Stimulated activated naive B cell treated with anti-CD40 and anti-IgM and Interleukin-4, amounts not matched to agents 10 μg/mL and 1 μg/mL and 100 μg/mL, for 72 hours (primary cell): ENCODE measurements at regions not wholly inside any gene's neighbourhood (a gene's known extent, or its start where the extent isn't known, plus 50 kb on each side); places are given as distances from the start of the nearest gene placed in this dataset.

Experiments
- ATAC-seq, 2 donors: fragments of 150-1000 bp; cut with Tn5 transposase; replicated peaks; 2 replicates each; pipeline ENCODE4 v1.10.0; 2021; ENCODE audit warnings: moderate library complexity in 1 of 2
- DNase-seq: peaks from one replicate; pipeline ENCODE4 v3.0.0; 2021
- H3K27ac Mint-ChIP-seq: one replicate; pipeline ENCODE4 v1.8.0; 2022; ENCODE audit warnings: mild to moderate bottlenecking, mixed read lengths
- H3K27me3 Mint-ChIP-seq, 2 donors: one replicate each; pipeline ENCODE4 v1.8.0; 2022; ENCODE audit warnings: mixed read lengths in 2 of 2
- H3K36me3 Mint-ChIP-seq, 2 donors: one replicate each; pipeline ENCODE4 v1.8.0; 2022; ENCODE audit warnings: mixed read lengths in 2 of 2, mild to moderate bottlenecking in 1 of 2
- H3K4me1 Mint-ChIP-seq, 2 donors: one replicate each; pipeline ENCODE4 v1.8.0; 2022; ENCODE audit warnings: mixed read lengths in 2 of 2, mild to moderate bottlenecking in 1 of 2
- H3K4me3 Mint-ChIP-seq, 2 donors: one replicate each; pipeline ENCODE4 v1.8.0; 2022; ENCODE audit warnings: mild to moderate bottlenecking in 2 of 2, mixed read lengths in 2 of 2, moderate library complexity in 1 of 2
- H3K9me3 Mint-ChIP-seq, 2 donors: one replicate each; pipeline ENCODE4 v1.8.0; 2022; ENCODE audit warnings: mixed read lengths in 2 of 2, mild to moderate bottlenecking in 1 of 2

GRCh38 chr6:126123226-126123625, 136.9 kb downstream of the TRMT11 start:
- Mint-ChIP-seq H3K9me3 (no peaks in the 10 kb centered on the region), H3K27me3 (no peaks in the 10 kb centered on the region), H3K27ac (no peak overlapping the region), H3K4me3 (no peak overlapping the region), H3K4me1 (no peaks in the 10 kb centered on the region), H3K36me3 (peaks cover 3 to 21% of the 10 kb centered on the region in 2 donors)
- DNase-seq (no peak), ATAC-seq (no peak)

- no peak for ATAC-seq
Observed at GRCh38 chr6:126127659-126128058, 141.3 kb downstream of the TRMT11 start.

DNA sequence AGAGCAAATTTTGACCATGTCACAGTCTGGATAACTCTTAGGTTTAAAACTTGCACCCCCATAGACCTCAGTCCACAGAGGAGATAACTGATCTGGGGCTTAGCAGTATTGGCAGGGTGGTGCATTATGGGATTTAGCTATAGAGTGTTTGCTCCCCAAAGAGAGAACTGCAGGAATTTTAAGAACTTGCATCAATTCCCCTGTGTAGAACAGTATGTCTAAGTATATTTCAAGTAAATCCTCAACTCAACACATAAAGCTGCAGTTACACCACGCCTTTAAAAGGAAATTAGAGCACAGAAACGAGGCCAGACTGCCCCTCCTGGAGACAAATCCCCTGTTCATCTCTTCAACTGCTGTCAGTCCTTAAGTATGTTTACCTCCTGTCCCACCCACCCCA, 144.9 kb downstream of the TRMT11 start:
- no peak overlapping the region for H3K4me3 Mint-ChIP-seq
- H3K27me3 Mint-ChIP-seq: no peaks in the 10 kb centered on the region
- ATAC-seq (no peak), DNase-seq (no peak)
- H3K36me3 Mint-ChIP-seq: peaks cover 32 to 52% of the 10 kb centered on the region in 2 donors
- peaks cover 10 to 15% of the 10 kb centered on the region in 2 donors for H3K9me3 Mint-ChIP-seq
- no peak overlapping the region for H3K27ac Mint-ChIP-seq
- no peaks in the 10 kb centered on the region for H3K4me1 Mint-ChIP-seq

More at GRCh38 chr6:126127659-126128058, 141.3 kb downstream of the TRMT11 start:
- no peak for DNase-seq
- Mint-ChIP-seq H3K36me3 (peaks cover 15 to 35% of the 10 kb centered on the region in 2 donors), H3K4me3 (no peak overlapping the region), H3K27me3 (no peaks in the 10 kb centered on the region), H3K4me1 (no peaks in the 10 kb centered on the region), H3K27ac (no peak overlapping the region), H3K9me3 (peaks cover 0 to 3% of the 10 kb centered on the region in 2 donors)

DNA sequence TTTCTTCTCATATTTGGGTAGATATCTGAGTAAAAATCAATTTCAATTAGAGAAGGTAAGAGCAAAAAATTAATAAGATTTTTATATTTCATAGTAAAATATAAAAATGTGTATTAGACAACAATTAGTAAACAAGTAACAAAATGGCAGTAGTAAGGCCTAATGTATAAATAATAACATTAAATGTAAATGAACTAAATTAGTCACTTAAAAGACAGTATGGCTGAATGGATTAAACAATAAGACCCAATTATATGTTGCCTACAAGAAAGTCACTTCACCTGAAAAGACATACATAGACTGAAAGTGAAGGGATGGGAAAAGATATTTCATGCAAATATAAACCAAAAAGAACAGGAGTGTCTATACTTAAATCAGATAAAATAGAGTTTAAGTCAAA, 147.6 kb downstream of the TRMT11 start:
- H3K27me3 Mint-ChIP-seq: no peaks in the 10 kb centered on the region
- H3K4me1 Mint-ChIP-seq: no peaks in the 10 kb centered on the region
- H3K36me3 Mint-ChIP-seq: peaks cover 30 to 49% of the 10 kb centered on the region in 2 donors
- ATAC-seq: no peak
- no peak for DNase-seq
- H3K4me3 Mint-ChIP-seq: no peak overlapping the region
- peaks cover 14 to 16% of the 10 kb centered on the region in 2 donors for H3K9me3 Mint-ChIP-seq
- H3K27ac Mint-ChIP-seq: no peak overlapping the region

DNA sequence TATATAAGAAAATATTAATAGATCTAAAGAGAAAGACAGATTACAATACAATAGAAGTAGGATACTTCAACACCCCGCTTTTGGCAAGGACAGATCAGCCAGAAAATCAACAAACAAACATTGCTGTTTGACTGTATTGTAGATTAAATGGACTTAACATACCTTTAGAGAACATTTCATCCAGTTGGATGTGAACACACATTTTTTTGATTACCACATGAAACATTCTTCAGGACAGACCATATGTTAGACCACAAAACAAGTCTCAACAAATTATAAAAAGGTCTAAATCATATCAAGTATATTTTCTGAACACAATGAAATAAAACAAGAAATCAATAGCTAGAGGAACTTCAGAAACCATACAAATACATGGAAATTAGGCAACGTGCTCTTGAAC, 148.2 kb downstream of the TRMT11 start:
- DNase-seq: no peak
- H3K27ac Mint-ChIP-seq: no peak overlapping the region
- ATAC-seq: no peak
- H3K4me1 Mint-ChIP-seq: no peaks in the 10 kb centered on the region
- peaks cover 30 to 46% of the 10 kb centered on the region in 2 donors for H3K36me3 Mint-ChIP-seq
- no peak overlapping the region for H3K4me3 Mint-ChIP-seq
- H3K27me3 Mint-ChIP-seq: no peaks in the 10 kb centered on the region
- H3K9me3 Mint-ChIP-seq: peaks cover 14 to 16% of the 10 kb centered on the region in 2 donors

GRCh38 chr6:126140015-126140414, 153.7 kb downstream of the TRMT11 start:
- Mint-ChIP-seq H3K27ac (no peak overlapping the region), H3K4me3 (no peak overlapping the region), H3K36me3 (peaks cover 5 to 14% of the 10 kb centered on the region in 2 donors), H3K9me3 (peaks cover 7 to 10% of the 10 kb centered on the region in 2 donors), H3K4me1 (no peaks in the 10 kb centered on the region), H3K27me3 (no peaks in the 10 kb centered on the region)
- ATAC-seq: no peak
- no peak for DNase-seq

- H3K4me3 Mint-ChIP-seq: no peak overlapping the region
- no peaks in the 10 kb centered on the region for H3K27me3 Mint-ChIP-seq
- peaks cover 0 to 6% of the 10 kb centered on the region in 2 donors for H3K36me3 Mint-ChIP-seq
- H3K4me1 Mint-ChIP-seq: no peaks in the 10 kb centered on the region
- H3K9me3 Mint-ChIP-seq: no peaks in the 10 kb centered on the region
- H3K27ac Mint-ChIP-seq: no peak overlapping the region
- DNase-seq (no peak), ATAC-seq (no peak)
Observed at GRCh38 chr6:126143761-126144251, 157.5 kb downstream of the TRMT11 start.

- peaks cover 0 to 6% of the 10 kb centered on the region in 2 donors for H3K36me3 Mint-ChIP-seq
- H3K4me1 Mint-ChIP-seq: no peaks in the 10 kb centered on the region
Observed at GRCh38 chr6:126145351-126145750, 159.0 kb downstream of the TRMT11 start.

DNA sequence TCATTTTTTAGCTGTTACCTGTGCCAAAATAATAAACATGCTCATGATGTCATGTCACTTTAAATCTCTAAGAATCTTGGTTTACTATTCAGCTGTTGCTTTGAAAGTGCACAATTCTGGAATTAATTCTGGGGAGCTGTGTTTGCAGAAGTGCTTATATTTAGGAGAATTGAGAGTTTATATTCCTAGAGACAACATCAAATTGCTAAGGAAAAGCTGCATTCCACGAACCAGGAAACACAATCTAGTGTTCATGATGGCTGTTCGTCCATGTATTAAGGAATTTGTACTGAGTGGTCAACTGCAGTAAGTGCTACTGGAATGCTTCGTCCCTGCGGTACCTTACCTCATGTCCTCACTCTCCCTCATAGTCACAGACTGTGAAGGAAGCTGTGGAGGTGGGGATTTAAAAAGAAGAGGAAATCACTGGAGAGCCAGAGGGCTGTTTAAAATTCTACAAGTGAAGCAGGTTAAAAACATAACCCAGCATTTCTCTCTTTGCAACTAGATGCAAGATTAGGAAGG, 161.0 kb downstream of the TRMT11 start:
- no peak overlapping the region for H3K27ac Mint-ChIP-seq
- DNase-seq (no peak), ATAC-seq (no peak)
- no peaks in the 10 kb centered on the region for H3K9me3 Mint-ChIP-seq
- no peak overlapping the region for H3K4me3 Mint-ChIP-seq
- no peaks in the 10 kb centered on the region for H3K27me3 Mint-ChIP-seq
- no peaks in the 10 kb centered on the region for H3K4me1 Mint-ChIP-seq
- peaks cover 0 to 3% of the 10 kb centered on the region in 2 donors for H3K36me3 Mint-ChIP-seq

More at GRCh38 chr6:126145351-126145750, 159.0 kb downstream of the TRMT11 start:
- H3K27me3 Mint-ChIP-seq: no peaks in the 10 kb centered on the region
- H3K27ac Mint-ChIP-seq: no peak overlapping the region
- no peaks in the 10 kb centered on the region for H3K9me3 Mint-ChIP-seq
- ATAC-seq (no peak), DNase-seq (no peak)
- H3K4me3 Mint-ChIP-seq: no peak overlapping the region

GRCh38 chr6:126148853-126149252, 162.5 kb downstream of the TRMT11 start:
- Mint-ChIP-seq H3K4me3 (no peak overlapping the region), H3K4me1 (no peaks in the 10 kb centered on the region), H3K36me3 (peaks cover 0 to 3% of the 10 kb centered on the region in 2 donors), H3K9me3 (no peaks in the 10 kb centered on the region), H3K27me3 (no peaks in the 10 kb centered on the region), H3K27ac (no peak overlapping the region)
- no peak for DNase-seq
- ATAC-seq: no peak

DNA sequence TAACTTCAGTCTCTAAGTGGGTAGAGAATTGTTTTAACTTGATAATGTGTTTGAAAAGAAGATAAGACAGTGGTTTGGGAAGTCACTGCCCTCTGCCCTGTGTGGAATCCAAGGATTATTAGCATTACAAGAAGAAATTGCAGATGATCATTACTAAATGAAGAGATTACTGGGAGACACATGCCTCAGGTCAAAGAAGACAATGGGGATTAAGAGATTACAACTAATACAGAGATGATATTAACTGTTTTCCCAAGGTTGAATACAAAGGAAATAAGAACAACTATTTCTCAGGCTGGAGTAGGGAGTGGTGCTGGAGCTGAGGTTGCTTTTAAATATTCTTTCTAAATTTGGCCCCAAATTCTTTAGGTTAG, 166.0 kb downstream of the TRMT11 start:
- no peak for ATAC-seq
- Mint-ChIP-seq H3K4me3 (no peak overlapping the region), H3K4me1 (peaks cover 3 to 10% of the 10 kb centered on the region in 2 donors), H3K36me3 (peaks cover 3% of the 10 kb centered on the region in 2 donors), H3K27ac (no peak overlapping the region), H3K9me3 (no peaks in the 10 kb centered on the region), H3K27me3 (no peaks in the 10 kb centered on the region)
- DNase-seq: no peak

- ATAC-seq: no peak
- peaks cover 3 to 10% of the 10 kb centered on the region in 2 donors for H3K4me1 Mint-ChIP-seq
- peaks cover 0 to 3% of the 10 kb centered on the region in 2 donors for H3K36me3 Mint-ChIP-seq
- no peaks in the 10 kb centered on the region for H3K27me3 Mint-ChIP-seq
- no peak overlapping the region for H3K27ac Mint-ChIP-seq
- no peaks in the 10 kb centered on the region for H3K9me3 Mint-ChIP-seq
- no peak for DNase-seq
- H3K4me3 Mint-ChIP-seq: no peak overlapping the region
Observed at GRCh38 chr6:126153661-126154060, 167.3 kb downstream of the TRMT11 start.

- H3K27ac Mint-ChIP-seq: no peak overlapping the region
- peaks cover 3 to 4% of the 10 kb centered on the region in 2 donors for H3K36me3 Mint-ChIP-seq
- DNase-seq (no peak), ATAC-seq (peak; percentile 77 to 83)
- H3K4me3 Mint-ChIP-seq: no peak overlapping the region
- H3K27me3 Mint-ChIP-seq: no peaks in the 10 kb centered on the region
- peaks cover 3 to 10% of the 10 kb centered on the region in 2 donors for H3K4me1 Mint-ChIP-seq
- no peaks in the 10 kb centered on the region for H3K9me3 Mint-ChIP-seq
Observed at GRCh38 chr6:126156973-126157372, 170.6 kb downstream of the TRMT11 start.

GRCh38 chr6:126167726-126168125, 172.2 kb upstream of the CENPW start:
- no peak overlapping the region for H3K4me3 Mint-ChIP-seq
- ATAC-seq (no peak), DNase-seq (no peak)
- H3K36me3 Mint-ChIP-seq: peaks cover 6 to 40% of the 10 kb centered on the region in 2 donors
- H3K9me3 Mint-ChIP-seq: peaks cover 9 to 21% of the 10 kb centered on the region in 2 donors
- no peaks in the 10 kb centered on the region for H3K27me3 Mint-ChIP-seq
- H3K27ac Mint-ChIP-seq: no peak overlapping the region
- H3K4me1 Mint-ChIP-seq: peaks cover 0 to 6% of the 10 kb centered on the region in 2 donors

GRCh38 chr6:126170433-126170832, 169.5 kb upstream of the CENPW start:
- no peak for ATAC-seq
- no peaks in the 10 kb centered on the region for H3K27me3 Mint-ChIP-seq

More at GRCh38 chr6:126170433-126170832, 169.5 kb upstream of the CENPW start:
- H3K9me3 Mint-ChIP-seq: peaks cover 0 to 5% of the 10 kb centered on the region in 2 donors
- peaks cover 1 to 25% of the 10 kb centered on the region in 2 donors for H3K36me3 Mint-ChIP-seq
- no peak overlapping the region for H3K27ac Mint-ChIP-seq
- H3K4me3 Mint-ChIP-seq: no peak overlapping the region
- H3K4me1 Mint-ChIP-seq: peaks cover 0 to 6% of the 10 kb centered on the region in 2 donors
- DNase-seq: no peak
